H1 (cell line): ENCODE measurements at regions not wholly inside any gene's neighbourhood (a gene's known extent, or its start where the extent isn't known, plus 50 kb on each side); places are given as distances from the start of the nearest gene placed in this dataset.

Experiments used
- CTCF ChIA-PET: fragments of 300-600 bp; sonication (Branson Sonifier 250); formaldehyde crosslinking; loops from one replicate; lab custom pipeline; 2021; ENCODE audit not compliant: partially characterized antibody; lab: Charles Lee
- POLR2A ChIA-PET: fragments of 300-600 bp; sonication (Branson Sonifier 250); formaldehyde crosslinking; loops from one replicate; lab custom pipeline; 2021; ENCODE audit warnings: inconsistent platforms; ENCODE audit not compliant: partially characterized antibody; lab: Charles Lee
- DNase-seq, 2 experiments: peaks; one replicate each; pipeline versions ENCODE4 v3.0.0 to v3.0.0-alpha.2; 2010 to 2022; ENCODE audit warnings: low spot score in 2 of 2, low read depth in 1 of 2, mixed read lengths in 1 of 2
- FAIRE-seq: peaks from 2 replicates; lab custom pipeline; 2011; peaks lifted over from hg19 to GRCh38; lab: Jason Lieb, UNC
- H2AFZ ChIP-seq: 2 replicates; pipeline ENCODE4 v1.8.1; 2012; ENCODE audit warnings: low read length, inconsistent platforms
- H2AK5ac ChIP-seq: 2 replicates; pipeline ENCODE4 v1.6.1; 2013; ENCODE audit warnings: low read depth, low read length
- H2BK120ac ChIP-seq: replicated peaks from 2 replicates; pipeline ENCODE3; 2013; ENCODE audit warnings: low read depth, low read length, inconsistent platforms
- H2BK12ac ChIP-seq: 2 replicates; pipeline ENCODE4 v1.6.1; 2013; ENCODE audit warnings: low read depth, low read length
- H2BK15ac ChIP-seq: 2 replicates; pipeline ENCODE4 v1.6.1; 2013; ENCODE audit warnings: low read length
- H2BK20ac ChIP-seq: 2 replicates; pipeline ENCODE4 v1.6.1; 2013; ENCODE audit warnings: low read length
- H2BK5ac ChIP-seq: 2 replicates; pipeline ENCODE4 v1.6.1; 2013; ENCODE audit warnings: low read depth, low read length
- H3K14ac ChIP-seq: 2 replicates; pipeline ENCODE4 v1.6.1; 2013; ENCODE audit warnings: inconsistent platforms; ENCODE audit not compliant: insufficient read length
- H3K18ac ChIP-seq: 2 replicates; pipeline ENCODE4 v1.6.1; 2013; ENCODE audit warnings: low read length; ENCODE audit errors: extremely low read depth
- H3K23ac ChIP-seq: 2 replicates; pipeline ENCODE4 v1.6.1; 2013; ENCODE audit warnings: inconsistent platforms; ENCODE audit not compliant: insufficient read length
- H3K23me2 ChIP-seq: 2 replicates; pipeline ENCODE4 v1.6.1; 2013; ENCODE audit warnings: low read depth, low read length
- H3K27ac ChIP-seq: 2 replicates; pipeline ENCODE4 v1.6.1; 2011; ENCODE audit warnings: low read depth, low read length, inconsistent platforms
- H3K27me3 ChIP-seq, 4 experiments: replicated peaks in 1 of 4; 1 replicate in 1 of 4; 2 replicates in 3 of 4; pipeline versions ENCODE4 v1.6.1 to v1.8.1; 2011 to 2013; ENCODE audit warnings: low read length in 3 of 4, mild to moderate bottlenecking in 3 of 4, inconsistent platforms in 2 of 4, mixed read lengths in 2 of 4, moderate library complexity in 1 of 4; ENCODE audit not compliant: control insufficient read depth in 3 of 4, insufficient read depth in 3 of 4; ENCODE audit errors: extremely low read depth in 1 of 4
- H3K36me3 ChIP-seq, 4 experiments: 2 replicates each; pipeline versions ENCODE4 v1.6.1 to v1.8.1; 2011 to 2013; ENCODE audit warnings: mild to moderate bottlenecking in 4 of 4, low read length in 3 of 4, moderate library complexity in 2 of 4, control low read depth in 1 of 4, inconsistent platforms in 1 of 4; ENCODE audit not compliant: insufficient read depth in 4 of 4, control insufficient read depth in 2 of 4
- H3K4ac ChIP-seq: replicated peaks from 2 replicates; pipeline ENCODE3; 2013; ENCODE audit warnings: low read length, low read depth, mixed read lengths, inconsistent platforms; ENCODE audit not compliant: insufficient read length
- H3K4me1 ChIP-seq, 4 experiments: replicated peaks in 1 of 4; 1 replicate in 1 of 4; 2 replicates in 3 of 4; pipeline versions ENCODE4 v1.6.1 to v1.8.1; 2011 to 2013; ENCODE audit warnings: low read length in 3 of 4, inconsistent platforms in 2 of 4, mixed read lengths in 1 of 4; ENCODE audit not compliant: insufficient read depth in 4 of 4, control insufficient read depth in 3 of 4
- H3K4me2 ChIP-seq, 2 experiments: 2 replicates each; pipeline versions ENCODE4 v1.6.1 to v1.8.1; 2011 to 2013; ENCODE audit warnings: low read depth in 2 of 2, low read length in 2 of 2, control low read depth in 1 of 2, inconsistent platforms in 1 of 2, mild to moderate bottlenecking in 1 of 2; ENCODE audit not compliant: insufficient read depth in 1 of 2
- H3K4me3 ChIP-seq, 4 experiments: fragments of 200-600, 300-600 bp in 1 of 4; sonication (generic), shearing (Covaris generic), sonication (Bioruptor Twin) in 1 of 4; 2 replicates each; pipeline versions ENCODE4 v1.5.1 to v1.8.1; 2011 to 2016; ENCODE audit warnings: low read length in 4 of 4, low read depth in 3 of 4, control low read depth in 2 of 4, inconsistent platforms in 2 of 4, mild to moderate bottlenecking in 2 of 4, mixed read lengths in 1 of 4, moderate library complexity in 1 of 4; ENCODE audit not compliant: insufficient read depth in 2 of 4; ENCODE audit errors: extremely low read depth in 1 of 4
- H3K56ac ChIP-seq: replicated peaks from 2 replicates; pipeline ENCODE3; 2013; ENCODE audit warnings: low read depth, mild to moderate bottlenecking, mixed read lengths, low read length, inconsistent platforms; ENCODE audit not compliant: insufficient read length
- H3K79me1 ChIP-seq: 2 replicates; pipeline ENCODE4 v1.6.1; 2013; ENCODE audit warnings: low read depth, low read length, control low read depth
- H3K79me2 ChIP-seq, 2 experiments: 2 replicates each; pipeline versions ENCODE4 v1.6.1 to v1.8.1; 2012 to 2013; ENCODE audit warnings: low read length in 2 of 2, mild to moderate bottlenecking in 2 of 2, inconsistent platforms in 1 of 2; ENCODE audit not compliant: insufficient read depth in 2 of 2, control insufficient read depth in 1 of 2
- H3K9ac ChIP-seq, 4 experiments: replicated peaks in 1 of 4; 1 replicate in 1 of 4; 2 replicates in 3 of 4; pipeline versions ENCODE4 v1.6.1 to v1.8.1; 2011 to 2013; ENCODE audit warnings: low read depth in 3 of 4, low read length in 3 of 4, control low read depth in 2 of 4, mild to moderate bottlenecking in 2 of 4, moderate library complexity in 2 of 4, inconsistent platforms in 1 of 4; ENCODE audit errors: extremely low read depth in 1 of 4
- H3K9me3 ChIP-seq, 2 experiments: 2 replicates each; pipeline versions ENCODE4 v1.6.1 to v1.8.1; 2012 to 2013; ENCODE audit warnings: mild to moderate bottlenecking in 2 of 2, moderate library complexity in 2 of 2, control low read depth in 1 of 2, inconsistent platforms in 1 of 2, low read depth in 1 of 2, low read length in 1 of 2, mixed read lengths in 1 of 2; ENCODE audit not compliant: insufficient read depth in 2 of 2
- H4K20me1 ChIP-seq, 2 experiments: replicated peaks in 1 of 2; 2 replicates each; pipeline versions ENCODE3 to v1.8.1; 2011 to 2013; ENCODE audit warnings: inconsistent platforms in 2 of 2, low read length in 2 of 2, mild to moderate bottlenecking in 1 of 2; ENCODE audit not compliant: insufficient read depth in 2 of 2, control insufficient read depth in 1 of 2
- H4K5ac ChIP-seq: 2 replicates; pipeline ENCODE4 v1.6.1; 2013; ENCODE audit warnings: low read length, low read depth, mixed read lengths, inconsistent platforms; ENCODE audit not compliant: insufficient read length
- H4K8ac ChIP-seq: 2 replicates; pipeline ENCODE4 v1.8.0; 2013; ENCODE audit warnings: mild to moderate bottlenecking, moderate library complexity, low read length, inconsistent platforms; ENCODE audit not compliant: insufficient read depth; ENCODE audit errors: extremely low read depth
- H4K91ac ChIP-seq: replicated peaks from 2 replicates; pipeline ENCODE3; 2013; ENCODE audit warnings: low read length, mixed read lengths, inconsistent platforms; ENCODE audit not compliant: insufficient read length
- CTCF ChIP-seq, 3 experiments: IDR thresholded peaks; 1 replicate in 2 of 3; 2 replicates in 1 of 3; pipeline versions ENCODE4 v1.5.1 to v1.6.1; 2011; ENCODE audit warnings: low read length in 3 of 3, mild to moderate bottlenecking in 3 of 3, inconsistent platforms in 2 of 3, low read depth in 1 of 3, moderate library complexity in 1 of 3; ENCODE audit not compliant: insufficient read depth in 1 of 3; ENCODE audit errors: control extremely low read depth in 1 of 3
- WGBS, 2 experiments: shearing (Covaris generic) in 1 of 2; methylation state at CpG; one replicate each; pipeline versions ENCODE4 v1.1.6 to v1.1.7; 2013 to 2015; ENCODE audit warnings: low lambda C conversion rate in 2 of 2, mixed read lengths in 2 of 2, inconsistent platforms in 1 of 2, low coverage in 1 of 2, missing lambda C conversion rate in 1 of 2; ENCODE audit not compliant: insufficient replicate concordance in 2 of 2, insufficient coverage in 1 of 2, insufficient read length in 1 of 2; ENCODE audit errors: extremely low coverage in 1 of 2, missing lambda C conversion rate in 1 of 2; 5-methylcytosine and 5-hydroxymethylcytosine counted together

- Histone ChIP-seq H3K27me3 (no peaks in the 10 kb centered on the region), H2AFZ (no peak overlapping the region), H3K14ac (no peak overlapping the region), H3K9me3 (peaks cover 85 to 92% of the 10 kb centered on the region in 2 experiments), H2BK20ac (no peak overlapping the region), H3K36me3 (no peaks in the 10 kb centered on the region), H3K9ac (no peak overlapping the region), H2BK12ac (no peak overlapping the region), H2BK120ac (no peak overlapping the region), H2BK5ac (no peak overlapping the region), H3K23me2 (peaks cover 3% of the 10 kb centered on the region; the same call in 1 of the 2 replicates), H4K20me1 (no peaks in the 10 kb centered on the region), H4K5ac (no peak overlapping the region), H3K56ac (no peak overlapping the region), H2BK15ac (no peak overlapping the region), H4K8ac (no peak overlapping the region), H3K79me1 (no peaks in the 10 kb centered on the region), H3K4me1 (no peaks in the 10 kb centered on the region), H3K4ac (no peak overlapping the region), H3K18ac (no peak overlapping the region), H2AK5ac (no peak overlapping the region), H3K4me3 (no peak overlapping the region), H4K91ac (no peak overlapping the region), H3K23ac (no peak overlapping the region), H3K4me2 (no peak overlapping the region), H3K79me2 (no peaks in the 10 kb centered on the region), H3K27ac (no peak overlapping the region)
- WGBS, 2 experiments, result 87% methylated on average over 8 of the region's 8 CpGs; no CpG with 5 or more reads in 1 of the 2 experiments
- CTCF ChIA-PET, result interaction anchor here (0.6 kb wide), 1 partner anchor 1172 kb away, joined by 5 read pairs; no protein-coding TSS in a partner anchor
- no peak for FAIRE-seq
- POLR2A ChIA-PET, result no interaction called here
- no peak for DNase-seq
- TF ChIP-seq CTCF (IDR thresholded peaks at IDR 0.05; ENCODE audit: control extremely low read depth in 1 of 3, insufficient read depth in 1 of 3, low read depth in 1 of 3, low read length in 3 of 3), result no peak
Observed at GRCh38 chr22:47337161-47337621, 574.7 kb downstream of the TBC1D22A start.
